Heart right ventricle (tissue), 16 donors: ENCODE measurements at regions not wholly inside any gene's neighbourhood (a gene's known extent, or its start where the extent isn't known, plus 50 kb on each side); places are given as distances from the start of the nearest gene placed in this dataset.
"Not testable (repeated sequence)": the region's sequence is repeated elsewhere in the genome, so short reads cannot be mapped to it uniquely, and the experiment has no call there.

Source experiments
- ATAC-seq, 8 donors: fragments of 200-7000 bp; cut with Tn5 transposase; one replicate each; pipeline ENCODE4 v1.9.1; 2020; ENCODE audit warnings: mild to moderate bottlenecking in 8 of 8, moderate library complexity in 8 of 8, moderate number of reproducible peaks in 1 of 8
- DNase-seq, 2 donors: peaks; one replicate each; pipeline ENCODE4 v3.0.0-alpha.2; 2020
- H3K27ac ChIP-seq, 10 donors: fragments of 200-600 bp; sonication (generic) in 2 of 10; one replicate each; pipeline versions ENCODE4 v1.5.0 to v1.8.0; 2020 to 2022; ENCODE audit warnings: mild to moderate bottlenecking in 3 of 10
- H3K27me3 ChIP-seq, 7 donors: fragments of 200-600 bp; one replicate each; pipeline ENCODE4 v1.8.0; 2021 to 2022; ENCODE audit warnings: mild to moderate bottlenecking in 2 of 7
- H3K36me3 ChIP-seq, 9 donors: fragments of 200-600 bp; sonication (generic) in 1 of 9; one replicate each; pipeline versions ENCODE4 v1.5.0 to v1.8.0; 2020 to 2022; ENCODE audit warnings: mild to moderate bottlenecking in 2 of 9
- H3K4me1 ChIP-seq, 9 donors: fragments of 200-600 bp; sonication (generic) in 1 of 9; one replicate each; pipeline versions ENCODE4 v1.5.0 to v1.8.0; 2020 to 2022; ENCODE audit warnings: mild to moderate bottlenecking in 4 of 9
- H3K4me3 ChIP-seq, 10 donors: fragments of 200-600 bp; sonication (generic) in 2 of 10; one replicate each; pipeline versions ENCODE4 v1.5.0 to v1.8.0; 2020 to 2022; ENCODE audit warnings: mild to moderate bottlenecking in 7 of 10, moderate library complexity in 2 of 10
- H3K9me3 ChIP-seq, 11 donors: fragments of 200-600 bp in 10 of 11; sonication (generic) in 2 of 11; one replicate each; pipeline versions ENCODE4 v1.5.0 to v1.8.0; 2013 to 2022; ENCODE audit warnings: mild to moderate bottlenecking in 2 of 11, control low read depth in 1 of 11, moderate library complexity in 1 of 11
- WGBS, 2 donors: extraction: QIAGEN DNeasy Blood & Tissue Kit; methylation state at CpG; one replicate each; pipeline ENCODE4 v1.1.7; 2013; ENCODE audit warnings: inconsistent platforms in 1 of 2; 5-methylcytosine and 5-hydroxymethylcytosine counted together
- intact Hi-C, 10 donors: fragments of 100-400 bp; cut with DNase I; formaldehyde crosslinking; loops; one replicate each; pipeline versions ENCODE4 v1.11.1 to v1.14.2; 2022
- TF ChIP-seq, protein P1 (sequence below), 9 donors: fragments of 200-600 bp; sonication (generic) in 2 of 9; IDR thresholded peaks; one replicate each; pipeline versions ENCODE4 v1.5.0 to v1.8.0; 2021 to 2022; ENCODE audit warnings: antibody characterized with exemption in 9 of 9, mild to moderate bottlenecking in 5 of 9, moderate library complexity in 1 of 9
- donor health status: Arrhythmogenic right ventricular cardiomyopathy.
- donor health status: ischemic (EF 13 %, LVEDD 7.1; RV severe dilation, severe dysfunction).
- donor health status: healthy with polysubstance abuse.
- donor health status: DM: no; HTN: yes; CAD: no.
- donor health status: DM: no; HTN: no; CAD: no.
- donor health status: ischemic (EF 25% LVEDD 6.9; RV normal size, moderate dysfunction).
- donor health status: ischemic (EF 25% LVEDD 5.7; RV mildly dilated, moderate dysfunction).
- donor health status: healthy.
- donor health status: DM: yes; HTN: yes; CAD: no.
- donor health status: Ischemic cardiomyopathy.
- donor health status: ischemic (EF 35%, LVEDD 5.7; RV mildly dilated, moderate dysfunction).
- donor health status: nonischemic (EF 11% LVEDD 7.7; RV severe dilation, severe dysfunction).
- donor health status: DM: yes; HTN: yes; CAD: no.
- donor health status: PGD.
- donor health status: ischemic (EF 29% LVEDD 5.4; RV normal size, mild dysfunction).
- donor health status: nonischemic (EF 23%, LVEDD 6.1; RV moderate dilation, normal function).

DNA sequence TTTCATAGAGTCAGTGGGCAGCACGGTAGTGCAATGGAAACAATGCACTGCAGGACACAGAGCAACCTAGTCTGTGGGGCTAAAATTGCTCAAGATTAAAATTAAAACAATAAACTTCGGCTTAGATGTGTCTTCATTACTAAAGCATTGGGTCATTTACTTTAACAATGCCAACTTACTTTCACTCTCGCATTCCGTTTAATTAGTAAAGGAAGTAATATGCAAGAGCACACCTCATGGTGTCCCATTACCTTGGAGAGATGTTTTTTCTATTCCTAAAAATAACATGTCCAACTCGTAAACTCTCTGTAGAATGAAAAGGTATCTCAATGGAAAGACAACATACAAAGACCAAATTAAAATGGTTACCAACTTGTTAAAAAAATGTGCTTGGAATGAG is 738.4 kb downstream of the PCDH17 start:
- intact Hi-C loops = no loop called here
- Histone ChIP-seq H3K27ac (no peak overlapping the region), H3K4me3 (no peak overlapping the region), H3K4me1 (no peaks in the 10 kb centered on the region), H3K9me3 (peaks cover 0 to 19% (median 0%) of the 10 kb centered on the region in 11 donors), H3K27me3 (no peaks in the 10 kb centered on the region), H3K36me3 (no peaks in the 10 kb centered on the region)
- WGBS, 2 donors = 89% methylated on average over 5 of the region's 5 CpGs
- TF ChIP-seq, protein P1, sequence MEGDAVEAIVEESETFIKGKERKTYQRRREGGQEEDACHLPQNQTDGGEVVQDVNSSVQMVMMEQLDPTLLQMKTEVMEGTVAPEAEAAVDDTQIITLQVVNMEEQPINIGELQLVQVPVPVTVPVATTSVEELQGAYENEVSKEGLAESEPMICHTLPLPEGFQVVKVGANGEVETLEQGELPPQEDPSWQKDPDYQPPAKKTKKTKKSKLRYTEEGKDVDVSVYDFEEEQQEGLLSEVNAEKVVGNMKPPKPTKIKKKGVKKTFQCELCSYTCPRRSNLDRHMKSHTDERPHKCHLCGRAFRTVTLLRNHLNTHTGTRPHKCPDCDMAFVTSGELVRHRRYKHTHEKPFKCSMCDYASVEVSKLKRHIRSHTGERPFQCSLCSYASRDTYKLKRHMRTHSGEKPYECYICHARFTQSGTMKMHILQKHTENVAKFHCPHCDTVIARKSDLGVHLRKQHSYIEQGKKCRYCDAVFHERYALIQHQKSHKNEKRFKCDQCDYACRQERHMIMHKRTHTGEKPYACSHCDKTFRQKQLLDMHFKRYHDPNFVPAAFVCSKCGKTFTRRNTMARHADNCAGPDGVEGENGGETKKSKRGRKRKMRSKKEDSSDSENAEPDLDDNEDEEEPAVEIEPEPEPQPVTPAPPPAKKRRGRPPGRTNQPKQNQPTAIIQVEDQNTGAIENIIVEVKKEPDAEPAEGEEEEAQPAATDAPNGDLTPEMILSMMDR (IDR thresholded peaks at IDR 0.05) = no peak
- DNase-seq (no peak), ATAC-seq (no peak)

DNA sequence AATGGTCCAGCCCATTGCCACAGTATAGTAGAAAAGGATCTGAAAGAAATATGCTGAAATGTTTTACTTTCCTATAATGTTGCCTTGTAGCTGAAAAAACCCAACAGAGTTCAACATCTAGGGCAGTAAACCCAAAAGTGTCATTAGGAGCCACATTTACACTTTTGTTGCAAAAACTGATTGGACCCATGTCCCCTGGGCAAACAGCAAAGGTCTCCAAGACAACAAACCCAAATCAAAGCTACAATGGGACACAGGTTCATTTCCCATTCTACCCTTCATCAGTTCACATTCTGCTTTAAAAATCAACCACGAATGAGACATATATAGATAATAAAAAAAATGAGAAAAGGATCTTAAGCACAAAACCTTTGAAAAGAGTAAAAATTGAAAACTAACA is 744.8 kb downstream of the PCDH17 start:
- Histone ChIP-seq H3K36me3 (no peaks in the 10 kb centered on the region), H3K27ac (no peak overlapping the region), H3K9me3 (peaks cover 0 to 13% (median 0%) of the 10 kb centered on the region in 11 donors), H3K27me3 (no peaks in the 10 kb centered on the region), H3K4me1 (no peaks in the 10 kb centered on the region), H3K4me3 (no peak overlapping the region)
- intact Hi-C loops = no loop called here
- WGBS, 2 donors = 88% methylated on average over 1 of the region's 1 CpG
- DNase-seq (no peak), ATAC-seq (no peak)
- TF ChIP-seq, protein P1 (IDR thresholded peaks at IDR 0.05) = no peak

DNA sequence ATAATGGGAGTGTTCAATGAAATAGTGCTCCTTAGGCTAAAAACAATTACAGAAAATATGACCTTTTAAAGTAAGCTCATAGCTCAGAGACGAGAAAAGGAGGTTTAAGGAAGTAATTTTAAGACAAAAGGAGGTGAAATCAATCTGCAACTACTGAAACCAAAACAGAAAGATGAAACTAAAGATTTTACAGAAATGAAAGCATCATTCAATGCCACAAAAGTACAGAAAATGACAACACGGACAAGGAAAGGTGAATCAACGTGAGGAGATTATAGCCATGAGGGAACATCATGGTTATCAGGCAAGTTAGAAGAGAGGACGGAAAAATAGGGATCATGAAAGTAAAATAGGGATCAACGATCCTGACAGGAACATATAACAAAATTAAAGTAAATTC is 745.2 kb downstream of the PCDH17 start:
- DNase-seq (no peak), ATAC-seq (no peak)
- H3K27ac ChIP-seq = no peak overlapping the region
- H3K27me3 ChIP-seq = no peaks in the 10 kb centered on the region
- no peaks in the 10 kb centered on the region for H3K4me1 ChIP-seq
- no peaks in the 10 kb centered on the region for H3K36me3 ChIP-seq
- WGBS, 2 donors = 83 to 91% methylated on average over 5 of the region's 5 CpGs
- peaks cover 0 to 13% (median 0%) of the 10 kb centered on the region in 11 donors for H3K9me3 ChIP-seq
- TF ChIP-seq, protein P1 (IDR thresholded peaks at IDR 0.05) = no peak
- intact Hi-C loops = no loop called here
- no peak overlapping the region for H3K4me3 ChIP-seq

DNA sequence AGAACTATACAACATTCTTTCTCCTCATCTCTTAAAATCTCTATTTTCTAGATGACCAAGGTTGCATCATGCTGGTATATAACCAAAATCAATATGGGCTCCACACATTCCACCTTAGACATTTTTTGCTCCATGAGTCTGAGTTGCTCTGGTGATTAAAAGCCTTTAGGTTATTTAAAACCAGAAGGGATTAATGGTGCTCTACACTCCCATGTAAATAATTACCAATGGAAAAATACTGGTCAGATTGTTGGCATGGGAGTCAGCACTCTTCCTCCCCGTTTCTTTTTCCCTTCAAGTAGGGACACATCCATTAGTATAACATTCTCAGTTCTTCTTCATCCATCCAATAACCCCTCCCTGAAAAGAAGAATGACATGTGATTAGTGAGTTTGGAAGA is 747.7 kb downstream of the PCDH17 start:
- Histone ChIP-seq H3K4me3 (no peak overlapping the region), H3K4me1 (no peaks in the 10 kb centered on the region), H3K9me3 (no peaks in the 10 kb centered on the region), H3K36me3 (no peaks in the 10 kb centered on the region), H3K27me3 (no peaks in the 10 kb centered on the region), H3K27ac (no peak overlapping the region)
- ATAC-seq (no peak), DNase-seq (no peak)
- WGBS, 2 donors = 70 to 79% methylated on average over 1 of the region's 1 CpG
- TF ChIP-seq, protein P1 (IDR thresholded peaks at IDR 0.05) = no peak
- intact Hi-C loops = no loop called here

DNA sequence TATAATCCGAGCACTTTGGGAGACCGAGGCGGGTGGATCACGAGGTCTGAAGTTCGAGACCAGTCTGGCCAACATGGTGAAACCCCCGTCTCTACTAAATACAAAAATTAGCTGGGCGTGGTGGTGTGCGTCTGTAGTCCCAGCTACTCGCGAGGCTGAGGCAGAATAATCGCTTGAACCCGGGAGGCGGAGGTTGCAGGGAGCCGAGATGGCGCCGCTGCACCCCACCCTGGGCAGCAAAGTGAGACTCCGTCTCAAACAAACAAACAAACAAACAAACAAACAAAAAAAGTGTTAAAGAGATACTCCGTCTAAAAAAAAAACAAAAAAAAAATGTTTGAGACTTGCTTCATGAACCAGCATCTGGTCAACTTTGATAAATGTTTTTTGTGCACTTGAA is 753.8 kb downstream of the PCDH17 start:
- intact Hi-C loops, H3K9me3 ChIP-seq, H3K4me3 ChIP-seq, H3K4me1 ChIP-seq, H3K36me3 ChIP-seq, H3K27ac ChIP-seq, H3K27me3 ChIP-seq, ATAC-seq, DNase-seq: not testable (repeated sequence)
- WGBS, 2 donors = 95 to 97% methylated on average over 18 of the region's 18 CpGs
